ENCODE measurements at regions not wholly inside any gene's neighbourhood (a gene's known extent, or its start where the extent isn't known, plus 50 kb on each side); places are given as distances from the start of the nearest gene placed in this dataset.

GRCh38 chr7:17599733-17600339 is 301.4 kb downstream of the AHR start:
- no peaks in the 10 kb centered on the region for H3K27me3 ChIP-seq

GRCh38 chr7:17600340-17600752 is 301.9 kb downstream of the AHR start:
- DNase-seq = no peak
- WGBS (ENCODE audit: insufficient coverage, low coverage, low lambda C conversion rate, missing lambda C conversion rate) = 61% methylated on average over 2 of the region's 2 CpGs

More at GRCh38 chr7:17599733-17600339, 301.4 kb downstream of the AHR start:
- no peak overlapping the region for H3K4me3 ChIP-seq
- intact Hi-C loops (cut with DNase I) = no loop called here
- 76% methylated on average over 7 of the region's 7 CpGs for WGBS (ENCODE audit: insufficient coverage, low coverage, low lambda C conversion rate, missing lambda C conversion rate)
- no peaks in the 10 kb centered on the region for H3K36me3 ChIP-seq
- DNase-seq = no peak
- no peak for TF ChIP-seq POLR2A (IDR thresholded peaks at IDR 0.05)
- TF ChIP-seq CTCF (IDR thresholded peaks at IDR 0.05) = no peak
- no peak overlapping the region for H3K27ac ChIP-seq
- H3K9me3 ChIP-seq = no peaks in the 10 kb centered on the region
- ATAC-seq = no peak
- H3K4me1 ChIP-seq = no peaks in the 10 kb centered on the region

GRCh38 chr7:17601921-17602320 is 303.5 kb downstream of the AHR start:
- no peaks in the 10 kb centered on the region for H3K36me3 ChIP-seq
- H3K27me3 ChIP-seq = no peaks in the 10 kb centered on the region
- ATAC-seq (no peak), DNase-seq (no peak)
- intact Hi-C loops (cut with DNase I) = no loop called here
- H3K4me3 ChIP-seq = no peak overlapping the region
- no peak for TF ChIP-seq POLR2A (IDR thresholded peaks at IDR 0.05)
- TF ChIP-seq CTCF (IDR thresholded peaks at IDR 0.05) = no peak
- no peak overlapping the region for H3K27ac ChIP-seq
- H3K4me1 ChIP-seq = no peaks in the 10 kb centered on the region
- H3K9me3 ChIP-seq = no peaks in the 10 kb centered on the region
- WGBS (ENCODE audit: insufficient coverage, low coverage, low lambda C conversion rate, missing lambda C conversion rate) = 86% methylated on average over 1 of the region's 1 CpG

More at GRCh38 chr7:17600340-17600752, 301.9 kb downstream of the AHR start:
- H3K36me3 ChIP-seq = no peaks in the 10 kb centered on the region
- H3K4me1 ChIP-seq = no peaks in the 10 kb centered on the region
- H3K9me3 ChIP-seq = no peaks in the 10 kb centered on the region
- intact Hi-C loops (cut with DNase I) = no loop called here
- no peaks in the 10 kb centered on the region for H3K27me3 ChIP-seq
- H3K27ac ChIP-seq = no peak overlapping the region
- no peak overlapping the region for H3K4me3 ChIP-seq
- no peak for TF ChIP-seq POLR2A (IDR thresholded peaks at IDR 0.05)
- no peak for TF ChIP-seq CTCF (IDR thresholded peaks at IDR 0.05)
- peak in 2 of 4 donors; percentile 54 to 60 for ATAC-seq

GRCh38 chr7:17608114-17608833 is 309.8 kb downstream of the AHR start:
- H3K36me3 ChIP-seq = no peaks in the 10 kb centered on the region
- H3K27me3 ChIP-seq = no peaks in the 10 kb centered on the region
- H3K4me3 ChIP-seq = no peak overlapping the region
- DNase-seq (no peak), ATAC-seq (no peak)
- 69% methylated on average over 1 of the region's 1 CpG for WGBS (ENCODE audit: insufficient coverage, low coverage, low lambda C conversion rate, missing lambda C conversion rate)
- TF ChIP-seq CTCF (IDR thresholded peaks at IDR 0.05) (no peak), POLR2A (IDR thresholded peaks at IDR 0.05) (no peak)
- H3K27ac ChIP-seq = no peak overlapping the region
- H3K4me1 ChIP-seq = peaks cover 0 to 6% (median 0%) of the 10 kb centered on the region in 4 donors
- intact Hi-C loops (cut with DNase I) = no loop called here
- H3K9me3 ChIP-seq = no peaks in the 10 kb centered on the region

All from right lobe of liver (tissue), 6 donors.